ENCODE measurements at regions not wholly inside any gene's neighbourhood (a gene's known extent, or its start where the extent isn't known, plus 50 kb on each side); places are given as distances from the start of the nearest gene placed in this dataset.

GRCh38 chr12:18966954-18967353 is 162.6 kb upstream of the PLEKHA5 start:
- H3K27ac ChIP-seq = no peak overlapping the region
- TF ChIP-seq ZFX (IDR thresholded peaks at IDR 0.05; ENCODE audit: borderline replicate concordance) = no peak
- no peak for TF ChIP-seq CTCF (IDR thresholded peaks at IDR 0.05)

- H3K27ac ChIP-seq = no peak overlapping the region
Observed at GRCh38 chr12:18967814-18968213, 161.7 kb upstream of the PLEKHA5 start.

DNA sequence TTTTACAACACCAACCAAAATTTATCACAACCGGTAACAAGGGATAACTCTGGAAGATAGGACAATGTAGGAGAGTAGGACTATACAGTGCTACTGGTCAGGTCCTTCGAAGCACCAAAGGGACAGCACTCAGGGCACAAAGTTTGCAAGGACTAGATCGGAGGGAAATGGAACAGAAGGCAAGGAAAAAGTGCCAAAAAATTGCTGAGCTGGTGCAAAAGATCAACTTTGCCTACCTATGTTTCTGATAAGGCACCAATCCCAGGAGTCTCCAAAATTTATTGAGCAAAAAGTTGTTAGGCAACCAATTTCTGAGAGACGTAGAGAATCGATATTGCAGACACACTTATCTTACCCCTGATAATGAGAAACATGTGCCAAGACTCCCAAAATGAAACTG is 160.0 kb upstream of the PLEKHA5 start:
- no peak overlapping the region for H3K27ac ChIP-seq
- TF ChIP-seq ZFX (IDR thresholded peaks at IDR 0.05; ENCODE audit: borderline replicate concordance) (no peak), CTCF (IDR thresholded peaks at IDR 0.05) (no peak)

More at GRCh38 chr12:18967814-18968213, 161.7 kb upstream of the PLEKHA5 start:
- no peak for TF ChIP-seq ZFX (IDR thresholded peaks at IDR 0.05; ENCODE audit: borderline replicate concordance)
- TF ChIP-seq CTCF (IDR thresholded peaks at IDR 0.05) = no peak

DNA sequence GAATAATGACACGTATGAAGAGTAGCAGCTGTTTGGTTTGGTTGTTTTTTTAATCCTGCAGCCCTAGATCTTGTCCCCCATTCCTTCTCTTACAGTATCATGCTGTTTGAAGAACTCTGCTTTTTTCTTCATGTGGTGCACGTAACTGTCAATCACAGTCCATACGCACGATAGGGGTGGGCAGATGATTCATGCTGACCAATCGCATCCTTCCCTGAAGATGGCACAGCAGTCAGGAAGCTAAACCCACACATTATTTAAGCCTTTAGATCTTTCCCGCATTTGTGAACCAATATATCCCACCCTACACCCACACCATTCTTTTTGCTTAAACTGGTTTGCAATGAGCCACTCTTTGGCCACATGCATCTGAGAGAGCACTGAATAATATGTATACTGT is 158.9 kb upstream of the PLEKHA5 start:
- no peak overlapping the region for H3K27ac ChIP-seq
- TF ChIP-seq ZFX (IDR thresholded peaks at IDR 0.05; ENCODE audit: borderline replicate concordance) (no peak), CTCF (IDR thresholded peaks at IDR 0.05) (no peak)

GRCh38 chr12:18971932-18972331 is 157.6 kb upstream of the PLEKHA5 start:
- no peak for TF ChIP-seq CTCF (IDR thresholded peaks at IDR 0.05)
- no peak for TF ChIP-seq ZFX (IDR thresholded peaks at IDR 0.05; ENCODE audit: borderline replicate concordance)
- no peak overlapping the region for H3K27ac ChIP-seq

DNA sequence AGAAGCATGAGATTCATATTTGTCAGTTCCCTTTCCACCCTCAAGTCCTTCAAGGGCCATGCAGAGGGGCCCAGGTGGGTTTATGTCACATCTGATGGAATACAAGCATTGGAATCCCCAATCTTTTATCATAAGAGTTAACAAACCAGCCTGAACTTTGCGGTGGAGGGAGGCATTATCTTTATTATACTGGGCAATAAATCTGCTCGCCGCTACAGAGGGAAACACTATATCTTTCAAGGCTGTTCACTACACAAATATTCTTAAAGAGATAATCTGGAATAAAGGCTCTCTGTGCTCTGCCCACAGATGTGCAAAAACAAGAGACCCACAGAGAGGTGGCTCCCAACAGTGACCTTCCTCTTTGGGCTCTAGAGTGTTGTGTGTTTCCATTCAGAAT is 153.6 kb upstream of the PLEKHA5 start:
- TF ChIP-seq ZFX (IDR thresholded peaks at IDR 0.05; ENCODE audit: borderline replicate concordance) (no peak), CTCF (IDR thresholded peaks at IDR 0.05) (no peak)
- H3K27ac ChIP-seq = no peak overlapping the region

DNA sequence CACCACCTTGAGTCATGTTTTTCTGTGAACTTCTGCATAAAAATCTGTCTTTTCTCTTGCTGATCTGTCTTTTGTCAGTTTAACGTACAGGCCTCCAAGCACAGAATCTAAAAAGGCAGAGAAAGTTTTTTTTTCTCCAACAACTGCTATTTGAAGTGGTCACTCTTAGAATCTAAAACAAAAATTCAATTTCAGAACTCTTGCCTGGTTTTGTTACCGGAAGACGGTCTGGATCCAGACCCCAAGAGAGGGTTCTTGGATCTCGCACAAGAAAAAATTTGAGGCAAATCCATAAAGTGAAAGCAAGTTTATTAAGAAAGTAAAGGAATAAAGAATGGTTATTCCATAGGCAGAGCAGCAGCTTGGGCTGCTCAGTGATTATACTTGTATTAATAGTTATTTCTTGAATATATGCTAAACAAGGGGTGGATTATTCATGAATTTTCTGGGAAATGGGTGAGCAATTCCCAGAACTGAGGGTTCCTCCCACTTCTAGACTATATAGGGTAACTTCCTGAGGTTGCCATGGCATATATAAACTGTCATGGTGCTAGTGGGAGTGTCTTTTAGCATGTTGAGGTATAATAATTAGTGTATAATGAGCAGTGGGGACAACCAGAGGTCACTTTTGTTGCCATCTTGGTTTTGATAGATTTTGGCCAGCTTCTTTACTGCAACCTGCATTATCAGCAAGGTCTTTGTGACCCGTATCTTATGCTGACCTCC is 150.0 kb upstream of the PLEKHA5 start:
- no peak overlapping the region for H3K27ac ChIP-seq
- TF ChIP-seq ZFX (IDR thresholded peaks at IDR 0.05; ENCODE audit: borderline replicate concordance) = no peak
- no peak for TF ChIP-seq CTCF (IDR thresholded peaks at IDR 0.05)
